CD4-positive, alpha-beta T cell treated with Interleukin-2 at 100 ng/mL for 4 hours (primary cell): ENCODE measurements at regions not wholly inside any gene's neighbourhood (a gene's known extent, or its start where the extent isn't known, plus 50 kb on each side); places are given as distances from the start of the nearest gene placed in this dataset.

Experiments
- DNase-seq: peaks from one replicate; pipeline ENCODE4 v3.0.0-alpha.2; 2020; ENCODE audit warnings: low spot score

DNA sequence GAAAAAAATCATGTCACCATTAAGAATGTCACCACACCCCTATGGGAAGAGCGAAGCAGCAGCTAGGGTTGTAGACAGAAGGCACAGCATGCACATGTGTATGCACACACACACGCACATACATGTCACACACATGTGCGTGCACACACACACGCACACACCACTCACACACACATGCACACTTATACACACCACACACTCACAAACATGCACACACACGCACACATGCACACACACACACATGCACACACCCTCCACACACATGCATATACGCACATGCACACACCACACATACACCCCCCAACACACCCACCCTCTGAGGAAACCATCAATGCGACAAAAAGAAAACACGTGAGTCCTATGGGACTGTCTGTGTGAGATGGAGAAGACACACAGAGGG, 205.4 kb downstream of the ENGASE start:
- DNase-seq, result no peak

GRCh38 chr17:79279320-79279719, 204.7 kb downstream of the ENGASE start:
- no peak for DNase-seq

DNA sequence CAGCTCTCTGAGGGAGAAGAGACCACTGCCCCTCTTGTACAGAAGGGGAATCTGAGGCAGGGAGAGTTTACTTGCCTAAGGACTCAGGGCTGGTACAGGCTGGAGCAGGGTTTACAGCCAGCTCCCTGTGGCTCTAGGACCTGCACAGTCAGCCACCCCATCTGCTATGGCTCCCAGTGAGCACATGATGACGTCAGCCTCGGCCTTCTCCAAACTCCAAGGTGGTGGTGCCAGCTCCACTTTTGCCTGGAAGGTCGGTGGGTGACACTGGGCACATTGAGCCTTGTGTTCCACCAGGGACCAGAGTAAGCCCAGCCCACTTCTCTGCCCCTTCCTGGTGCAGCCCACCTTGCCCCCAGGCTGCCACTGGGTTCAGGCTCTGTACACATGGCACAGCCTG, 202.2 kb downstream of the ENGASE start:
- DNase-seq, result no peak

DNA sequence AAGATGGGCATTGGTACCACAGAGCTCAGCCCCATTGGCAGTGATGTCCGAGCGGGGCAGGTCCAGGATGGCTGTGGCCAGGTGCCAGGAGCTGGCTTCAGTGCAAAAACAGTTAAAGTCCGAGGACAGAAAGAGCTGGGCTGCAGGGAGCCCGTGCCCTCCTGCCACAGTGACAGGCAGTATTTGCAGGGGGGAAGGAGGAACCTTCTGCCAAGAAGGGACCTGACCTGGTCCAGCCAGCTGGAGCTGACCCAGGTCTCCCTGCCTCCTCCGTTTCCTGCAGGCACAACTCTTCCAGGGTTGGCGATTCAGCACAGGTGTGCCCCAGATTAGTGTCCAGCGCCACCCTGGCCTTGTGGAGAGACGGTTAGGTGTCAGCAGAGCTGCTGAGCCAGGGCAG, 199.0 kb downstream of the ENGASE start:
- DNase-seq, result no peak

- no peak for DNase-seq
These were observed 198.1 kb downstream of the ENGASE start for GRCh38 chr17:79272666-79273219.

DNA sequence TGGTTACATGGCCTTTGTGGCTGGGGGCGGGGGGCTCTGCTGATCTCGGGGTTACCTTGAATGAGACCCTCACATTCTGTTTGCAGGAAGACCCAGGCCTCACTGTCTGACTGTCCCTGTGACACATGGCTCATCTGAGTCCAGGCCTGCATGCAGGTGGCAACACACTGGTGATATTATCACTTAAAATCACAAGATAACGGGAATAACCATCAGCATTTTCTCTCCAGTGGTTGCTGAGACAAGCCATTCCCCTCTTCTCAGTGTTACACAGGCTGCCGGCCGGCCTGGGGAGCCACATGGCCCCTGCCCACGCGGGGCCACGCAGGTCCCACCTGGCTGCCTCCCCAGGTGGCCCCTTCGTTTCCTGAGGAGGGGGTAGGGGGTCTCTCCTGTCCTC, 197.6 kb downstream of the ENGASE start:
- no peak for DNase-seq

- no peak for DNase-seq
These were observed 195.0 kb downstream of the ENGASE start for GRCh38 chr17:79269620-79270019.

- no peak for DNase-seq
These were observed 188.6 kb downstream of the ENGASE start for GRCh38 chr17:79263191-79263590.

DNA sequence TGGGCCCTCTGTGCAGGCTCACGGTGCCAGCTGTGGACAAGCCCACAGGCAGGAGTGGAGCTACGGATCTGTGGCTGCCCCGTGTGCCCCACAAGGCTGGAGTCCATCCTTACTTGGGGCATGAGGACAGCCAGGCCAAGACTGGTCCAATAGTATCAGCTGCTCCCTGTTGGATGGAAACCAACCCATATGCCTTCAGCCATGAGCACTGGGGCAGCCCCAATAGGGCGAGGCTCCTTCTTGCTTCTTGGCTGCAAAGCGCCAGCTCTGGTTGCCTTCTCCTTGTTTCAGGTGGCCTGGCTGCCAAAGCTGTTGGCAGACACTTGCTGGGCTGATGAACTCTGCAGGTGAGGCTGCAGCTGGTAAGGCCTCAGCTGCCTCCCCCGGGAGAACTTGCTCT, 188.0 kb downstream of the ENGASE start:
- no peak for DNase-seq

- DNase-seq, result no peak
These were observed 186.9 kb downstream of the ENGASE start for GRCh38 chr17:79261355-79262072.

DNA sequence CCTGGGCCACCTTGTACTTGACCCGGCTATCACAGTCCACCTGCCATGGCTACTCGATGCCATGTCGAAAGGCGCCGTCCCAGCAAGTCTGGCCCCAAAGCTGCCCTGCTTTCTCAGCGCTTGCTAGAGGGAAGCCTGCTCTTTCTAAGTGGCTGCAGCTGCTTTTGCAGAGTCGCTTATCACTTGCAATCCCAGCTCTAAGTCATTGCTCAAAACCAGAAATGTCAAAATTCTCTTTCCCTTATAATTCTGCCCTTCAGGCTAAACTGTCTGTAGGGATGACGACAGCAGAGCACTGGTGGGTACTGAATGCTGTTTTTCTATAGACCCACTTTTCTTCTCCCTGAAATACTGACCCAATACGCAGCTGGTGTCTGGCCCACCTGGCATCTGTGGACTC, 184.2 kb downstream of the ENGASE start:
- DNase-seq, result no peak

DNA sequence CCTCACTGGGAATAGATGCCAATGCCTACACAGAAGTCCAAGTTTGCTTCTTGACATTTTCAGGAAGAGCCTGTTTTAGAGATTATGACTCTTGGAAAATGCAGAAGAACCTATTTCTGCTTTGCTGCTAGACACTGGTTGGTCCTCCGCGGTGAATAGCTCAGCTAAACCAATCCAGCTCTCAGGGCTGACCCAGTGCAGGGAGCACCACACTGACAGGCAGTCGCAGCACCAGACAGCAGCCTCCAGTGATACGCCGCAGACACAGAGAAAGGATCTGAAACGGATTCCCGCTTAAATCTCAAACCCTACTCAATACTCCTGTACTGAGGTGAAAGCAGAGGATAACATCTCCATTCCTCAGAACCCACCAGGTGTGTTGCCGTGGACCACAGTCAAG, 183.4 kb downstream of the ENGASE start:
- DNase-seq, result no peak

DNA sequence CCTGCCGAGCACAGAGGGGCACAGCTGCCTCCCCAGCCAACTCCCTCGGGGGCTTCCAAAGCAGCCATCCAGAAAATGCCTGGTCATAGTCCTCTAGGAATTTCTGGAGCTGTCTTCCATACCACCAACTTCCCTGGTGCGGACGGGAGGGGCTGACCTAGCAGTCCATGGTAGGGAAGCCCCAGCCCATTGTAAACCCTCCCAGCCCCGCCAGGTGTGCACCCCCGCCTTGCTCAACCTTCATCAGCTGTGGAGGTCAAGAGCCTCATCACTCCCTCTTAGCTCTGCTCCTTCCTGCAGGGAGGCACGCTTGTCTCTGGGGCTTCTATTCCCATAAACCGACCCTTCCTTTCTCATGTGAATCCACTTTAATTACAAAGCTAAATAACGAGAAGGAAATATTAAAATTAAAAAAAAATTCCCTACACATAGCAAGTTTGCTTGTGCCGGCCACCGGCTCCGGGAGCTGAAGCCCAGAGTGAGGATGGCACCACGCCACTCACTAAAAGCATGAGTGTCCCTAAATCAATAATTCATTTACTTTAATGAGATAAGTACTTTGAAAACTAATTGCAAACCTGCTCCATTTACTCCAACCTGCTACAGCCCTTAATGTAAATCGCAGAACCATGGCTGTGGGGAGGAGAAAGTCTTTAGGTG, 181.4 kb downstream of the ENGASE start:
- no peak for DNase-seq

- no peak for DNase-seq
These were observed 180.8 kb downstream of the ENGASE start for GRCh38 chr17:79255456-79255855.

- DNase-seq, result no peak
These were observed 180.4 kb downstream of the ENGASE start for GRCh38 chr17:79255046-79255445.

GRCh38 chr17:79252886-79253285, 178.3 kb downstream of the ENGASE start:
- no peak for DNase-seq

DNA sequence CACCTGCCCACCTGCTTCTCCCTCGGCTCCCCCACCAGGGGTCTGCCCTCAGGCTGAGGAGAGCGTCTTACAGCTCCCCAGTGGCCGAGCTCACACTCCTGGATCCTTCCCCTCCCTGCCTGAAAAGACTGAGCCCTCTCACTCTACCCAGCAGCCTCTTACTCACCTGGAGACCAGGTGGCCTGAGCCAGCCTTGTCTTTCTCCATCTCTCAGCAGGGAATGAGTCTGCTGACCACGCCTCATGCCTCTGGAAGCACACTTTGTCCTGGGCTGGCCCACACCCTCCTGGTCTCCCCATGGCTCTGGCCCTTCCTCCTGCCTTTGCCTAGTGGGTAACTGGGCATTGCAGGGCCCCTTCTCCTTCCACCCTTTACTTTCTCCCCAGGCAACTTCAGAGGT, 177.2 kb downstream of the ENGASE start:
- no peak for DNase-seq

- no peak for DNase-seq
These were observed 175.4 kb downstream of the ENGASE start for GRCh38 chr17:79249929-79250521.

GRCh38 chr17:79248843-79249493, 174.3 kb downstream of the ENGASE start:
- no peak for DNase-seq

DNA sequence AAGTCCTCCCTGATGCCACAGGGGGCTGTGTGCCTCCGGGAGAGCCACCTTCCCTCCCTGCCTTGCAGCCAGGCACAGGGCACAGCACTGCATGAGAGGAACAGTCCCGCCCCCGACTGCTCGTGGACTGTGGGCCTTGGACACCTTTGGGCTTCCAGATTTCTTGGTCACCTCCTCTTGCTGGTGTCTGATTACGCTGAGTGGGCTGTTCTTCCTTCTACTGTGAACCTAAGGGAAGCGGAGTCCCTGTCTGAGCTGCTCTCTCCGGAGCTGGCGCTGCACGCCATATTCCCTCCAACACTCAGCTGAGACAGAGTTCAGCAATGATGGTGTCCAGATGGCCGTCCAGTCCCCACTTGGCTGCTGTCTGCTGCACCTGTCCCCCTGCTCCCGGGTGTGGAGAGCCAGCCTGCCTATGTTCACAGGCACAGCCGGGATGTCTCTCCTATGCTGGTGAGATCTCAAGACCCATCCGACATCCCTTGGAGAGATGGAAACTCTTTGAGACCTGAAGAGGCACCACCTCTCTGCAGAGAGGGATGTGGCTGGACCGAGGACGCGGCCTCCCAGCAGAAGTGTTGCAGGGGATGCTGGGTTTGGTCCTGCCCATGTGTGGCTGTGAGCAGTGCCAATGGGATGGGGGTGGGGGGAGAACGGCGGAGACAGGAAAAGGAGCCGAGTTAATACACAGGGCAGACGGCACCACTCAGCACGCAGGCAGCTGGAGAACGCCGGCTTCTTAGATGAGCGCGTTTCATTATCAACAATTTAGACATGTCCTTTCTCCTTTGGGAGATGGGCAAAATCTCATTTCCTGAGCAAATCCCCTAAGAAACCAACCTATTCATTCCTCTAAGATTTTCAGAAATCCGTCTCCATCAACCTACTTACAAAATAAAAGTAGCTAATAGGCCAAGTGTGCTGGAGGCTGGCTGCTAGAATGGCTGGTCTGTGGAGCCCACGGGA, 171.9 kb downstream of the ENGASE start:
- no peak for DNase-seq

GRCh38 chr17:79244665-79245064, 170.0 kb downstream of the ENGASE start:
- no peak for DNase-seq

DNA sequence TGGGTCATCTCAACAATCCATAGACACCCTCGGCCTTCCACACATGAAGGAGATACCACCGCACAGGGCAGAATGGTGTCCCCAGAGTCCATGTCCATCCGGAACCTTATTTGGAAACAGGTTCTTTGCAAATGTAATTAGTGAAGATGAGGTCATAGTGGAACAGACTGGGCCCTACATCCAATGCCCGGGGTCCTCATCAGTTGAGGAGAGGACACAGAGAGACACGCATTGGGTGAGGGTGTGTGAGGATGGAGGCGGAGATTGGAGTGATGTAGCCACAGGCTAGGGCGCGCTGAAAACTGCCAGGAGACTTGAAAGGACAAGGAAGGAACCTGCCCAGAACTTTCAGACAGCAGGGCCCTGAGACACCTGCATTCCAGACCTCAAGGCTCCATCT, 169.4 kb downstream of the ENGASE start:
- no peak for DNase-seq
